ENCODE measurements at regions not wholly inside any gene's neighbourhood (a gene's known extent, or its start where the extent isn't known, plus 50 kb on each side); places are given as distances from the start of the nearest gene placed in this dataset.

GRCh38 chr10:28871665-28872064, 194.3 kb downstream of the BAMBI start:
- no peak for TF ChIP-seq CTCF (conservative IDR thresholded peaks at IDR 0.05; ENCODE audit: low read depth, low read length)
- DNase-seq (ENCODE audit: low read depth) = no peak
- H3K4me3 ChIP-seq (ENCODE audit: low read depth, low read length) = no peak overlapping the region

GRCh38 chr10:28872587-28873165, 195.4 kb downstream of the BAMBI start:
- no peak overlapping the region for H3K4me3 ChIP-seq (ENCODE audit: low read depth, low read length)
- DNase-seq (ENCODE audit: low read depth) = no peak
- TF ChIP-seq CTCF (conservative IDR thresholded peaks at IDR 0.05; ENCODE audit: low read depth, low read length) = no peak

DNA sequence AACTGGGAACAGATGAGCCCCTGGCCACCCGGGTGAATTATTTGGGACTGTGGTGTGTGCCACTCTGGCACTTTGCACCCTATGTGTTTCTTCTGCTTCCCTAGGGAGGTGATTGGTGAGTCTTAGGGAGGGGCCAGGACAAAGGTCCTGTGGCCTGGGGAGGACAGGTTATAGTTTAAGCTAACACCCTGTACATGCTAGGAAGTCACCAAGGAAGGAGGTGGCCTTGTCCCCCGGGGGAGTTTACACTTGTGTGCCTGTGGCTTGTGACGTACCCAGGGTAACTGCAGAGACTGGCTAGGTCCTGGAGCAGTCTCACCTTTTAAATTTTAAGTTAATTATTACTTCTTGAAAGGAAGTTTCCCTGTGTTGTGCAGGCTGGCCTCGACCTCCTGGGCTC, 196.2 kb downstream of the BAMBI start:
- H3K4me3 ChIP-seq (ENCODE audit: low read depth, low read length) = no peak overlapping the region
- DNase-seq (ENCODE audit: low read depth) = no peak
- TF ChIP-seq CTCF (conservative IDR thresholded peaks at IDR 0.05; ENCODE audit: low read depth, low read length) = no peak

GRCh38 chr10:28874210-28874609, 196.9 kb downstream of the BAMBI start:
- no peak for DNase-seq (ENCODE audit: low read depth)
- no peak for TF ChIP-seq CTCF (conservative IDR thresholded peaks at IDR 0.05; ENCODE audit: low read depth, low read length)
- H3K4me3 ChIP-seq (ENCODE audit: low read depth, low read length) = no peak overlapping the region

- DNase-seq (ENCODE audit: low read depth) = peak; percentile 46
- peak; percentile 2 for TF ChIP-seq CTCF (conservative IDR thresholded peaks at IDR 0.05; ENCODE audit: low read depth, low read length)
- H3K4me3 ChIP-seq (ENCODE audit: low read depth, low read length) = peak overlapping the region; percentile 37
Measured at GRCh38 chr10:28875549-28876081, 198.3 kb downstream of the BAMBI start.

DNA sequence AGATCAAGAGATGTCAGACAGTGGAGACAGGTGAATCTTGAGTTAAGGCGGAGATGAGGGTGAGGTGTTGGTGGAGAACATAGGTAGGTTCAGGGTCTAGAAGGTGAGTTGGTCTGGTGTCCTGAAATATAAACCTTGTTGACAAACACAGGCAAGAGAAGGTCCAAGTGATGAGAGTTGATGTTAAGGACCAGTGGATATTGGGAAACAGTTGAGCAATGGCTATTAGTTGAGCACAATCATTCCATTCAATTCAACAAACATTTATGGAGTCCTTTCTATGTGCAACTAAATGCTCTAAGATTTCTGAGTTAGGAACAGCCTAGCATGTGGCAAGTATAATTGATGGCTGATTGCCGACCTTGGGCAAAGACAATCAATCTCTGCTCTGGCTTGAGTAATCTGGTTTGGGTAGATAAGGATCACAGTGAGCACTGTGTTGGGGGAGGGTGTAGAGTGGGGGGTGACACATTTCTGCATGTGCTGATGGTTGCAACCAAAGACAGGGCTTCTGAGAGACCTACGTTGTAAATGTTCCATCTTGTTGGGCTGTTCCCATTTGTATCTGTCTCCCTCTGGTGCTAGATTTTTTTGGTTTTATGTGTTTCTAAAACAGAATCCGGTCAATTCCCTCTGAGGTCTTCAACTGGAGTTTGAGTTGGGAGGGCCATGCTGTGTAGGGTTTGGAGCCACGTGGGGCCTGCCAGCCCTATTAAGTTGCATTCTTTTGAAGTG, 201.1 kb downstream of the BAMBI start:
- DNase-seq (ENCODE audit: low read depth) = no peak
- H3K4me3 ChIP-seq (ENCODE audit: low read depth, low read length) = no peak overlapping the region
- peak; percentile 5 for TF ChIP-seq CTCF (conservative IDR thresholded peaks at IDR 0.05; ENCODE audit: low read depth, low read length)
